HAP-1 (cell line): ENCODE measurements at regions not wholly inside any gene's neighbourhood (a gene's known extent, or its start where the extent isn't known, plus 50 kb on each side); places are given as distances from the start of the nearest gene placed in this dataset.
"Not testable (repeated sequence)": the region's sequence is repeated elsewhere in the genome, so short reads cannot be mapped to it uniquely, and the experiment has no call there.

Experiments used
- DNase-seq, 2 experiments: peaks; one replicate each; pipeline ENCODE4 v3.0.0-alpha.2; 2016 to 2020; ENCODE audit warnings: low spot score in 2 of 2
- H3K27me3 ChIP-seq: fragments of 250-450 bp; sonication (Bioruptor Pico); 2 replicates; pipeline ENCODE4 v1.5.1; 2020; ENCODE audit warnings: low read depth, mild to moderate bottlenecking, moderate library complexity
- H3K36me3 ChIP-seq: fragments of 250-450 bp; sonication (Bioruptor Pico); replicated peaks from 2 replicates; pipeline ENCODE4 v1.5.1; 2020; ENCODE audit warnings: mild to moderate bottlenecking
- H3K4me1 ChIP-seq: fragments of 250-450 bp; sonication (Bioruptor Pico); 2 replicates; pipeline ENCODE4 v1.5.1; 2020; ENCODE audit warnings: mild to moderate bottlenecking
- H3K4me3 ChIP-seq: fragments of 250-450 bp; sonication (Bioruptor Pico); 2 replicates; pipeline ENCODE4 v1.5.1; 2020; ENCODE audit warnings: mild to moderate bottlenecking, moderate library complexity
- H3K9me3 ChIP-seq: fragments of 250-450 bp; sonication (Bioruptor Pico); 2 replicates; pipeline ENCODE4 v1.5.1; 2020; ENCODE audit warnings: mild to moderate bottlenecking, moderate library complexity
- in situ Hi-C: fragments of 300-500 bp; cut with MboI; formaldehyde crosslinking; loops from 3 replicates; pipeline ENCODE4 v1.14.3; 2020; ENCODE audit warnings: low sequenced_read_pairs, inconsistent platforms, mixed read lengths

- in situ Hi-C loops = loop anchor here (10.0 kb wide), 1 partner anchor 235 kb away; no protein-coding TSS in a partner anchor
- Histone ChIP-seq H3K36me3 (no peaks in the 10 kb centered on the region), H3K9me3 (peaks cover 6% of the 10 kb centered on the region), H3K4me1 (peaks cover 19% of the 10 kb centered on the region), H3K4me3 (no peak overlapping the region), H3K27me3 (no peaks in the 10 kb centered on the region)
- peak in 1 of 2 experiments; percentile 34 for DNase-seq
Observed at GRCh38 chr1:178039891-178040290, 54.0 kb upstream of the RASAL2 start.

DNA sequence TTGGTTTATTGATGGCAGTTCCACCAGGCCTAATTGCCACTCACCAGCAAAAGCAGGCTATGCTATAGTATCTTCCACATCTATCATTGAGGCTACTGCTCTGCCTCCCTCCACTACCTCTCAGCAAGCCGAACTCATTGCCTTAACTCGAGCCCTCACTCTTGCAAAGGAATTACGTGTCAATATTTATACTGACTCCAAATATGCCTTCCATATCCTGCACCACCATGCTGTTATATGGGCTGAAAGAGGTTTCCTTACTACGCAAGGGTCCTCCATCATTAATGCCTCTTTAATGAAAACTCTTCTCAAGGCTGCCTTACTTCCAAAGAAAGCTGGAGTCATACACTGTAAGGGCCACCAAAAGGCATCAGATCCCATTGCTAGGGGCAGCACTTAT is 50.0 kb upstream of the RASAL2 start:
- H3K27me3 ChIP-seq, in situ Hi-C loops: not testable (repeated sequence)
- H3K4me1 ChIP-seq = peaks cover 44% of the 10 kb centered on the region

More for the DNA sequence above, 50.0 kb upstream of the RASAL2 start:
- DNase-seq, H3K36me3 ChIP-seq, H3K9me3 ChIP-seq, H3K4me3 ChIP-seq: not testable (repeated sequence)
